Fibroblast of gingiva (primary cell): ENCODE measurements at regions not wholly inside any gene's neighbourhood (a gene's known extent, or its start where the extent isn't known, plus 50 kb on each side); places are given as distances from the start of the nearest gene placed in this dataset.
"Not testable (repeated sequence)": the region's sequence is repeated elsewhere in the genome, so short reads cannot be mapped to it uniquely, and the experiment has no call there.

ENCODE experiments used
- DNase-seq: peaks from one replicate; pipeline ENCODE4 v3.0.0-alpha.2; 2011; ENCODE audit warnings: low read depth

DNA sequence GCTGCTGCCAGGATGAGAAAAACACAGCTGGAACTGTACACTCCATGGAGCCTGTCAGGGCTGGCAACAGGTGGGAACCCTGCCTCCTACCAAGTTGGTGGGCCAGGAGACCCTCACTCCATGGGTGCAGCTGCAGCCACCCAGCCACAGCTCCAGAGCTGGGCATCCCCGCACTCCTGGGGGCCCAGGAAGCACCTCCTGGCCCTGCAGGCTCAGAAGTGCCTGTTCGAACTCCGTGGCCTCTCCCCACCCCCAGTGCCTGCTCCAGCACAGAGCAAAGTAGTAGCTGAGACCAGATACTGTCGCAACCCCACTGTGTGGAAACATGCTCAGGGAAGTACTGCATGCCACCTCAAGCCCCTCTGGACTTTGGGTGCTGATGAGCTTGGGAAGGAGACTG lies 564.0 kb upstream of the ACO1 start:
- DNase-seq: no peak

DNA sequence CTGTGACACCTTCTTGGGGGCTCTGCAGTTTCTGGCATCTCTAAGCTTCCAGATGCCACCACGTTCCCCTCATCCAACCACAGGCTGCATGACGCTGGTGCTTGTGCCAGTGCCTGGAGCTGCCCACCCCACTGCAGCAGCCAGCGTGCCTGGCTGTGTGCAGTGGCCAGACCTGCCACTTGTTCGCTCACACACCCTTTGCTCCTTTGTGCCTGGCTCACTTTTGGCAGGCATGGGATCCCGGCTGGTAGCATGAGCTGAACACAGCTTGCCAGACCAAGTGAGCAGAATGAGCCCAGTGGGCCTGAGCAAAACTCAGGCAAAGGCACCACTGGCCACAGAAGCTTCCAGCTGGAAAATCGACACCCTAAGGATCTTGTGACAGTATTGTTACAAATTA lies 562.9 kb upstream of the ACO1 start:
- no peak for DNase-seq

GRCh38 chr9:31823365-31823764 lies 561.1 kb upstream of the ACO1 start:
- DNase-seq: no peak

- DNase-seq: no peak
These were observed 559.6 kb upstream of the ACO1 start for GRCh38 chr9:31824860-31825259.

DNA sequence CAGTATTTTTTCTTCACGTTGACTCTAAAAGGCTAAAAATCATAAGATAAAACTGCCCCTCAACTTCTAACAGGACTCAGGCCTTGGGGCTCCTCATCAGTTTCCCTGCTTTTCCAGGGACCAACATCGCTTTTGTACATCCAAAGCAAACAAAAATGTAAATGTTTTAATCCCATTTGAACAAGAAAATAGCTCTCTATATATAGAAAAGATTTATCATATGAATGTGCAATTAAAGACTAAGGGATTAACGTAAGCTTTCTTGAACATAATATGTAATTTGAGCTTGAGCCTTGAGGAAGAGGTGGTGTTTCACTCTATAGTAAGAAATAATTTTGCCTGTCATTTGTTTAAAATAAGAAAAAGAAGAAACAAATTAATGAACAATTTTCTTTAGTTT lies 547.2 kb upstream of the ACO1 start:
- DNase-seq: no peak

DNA sequence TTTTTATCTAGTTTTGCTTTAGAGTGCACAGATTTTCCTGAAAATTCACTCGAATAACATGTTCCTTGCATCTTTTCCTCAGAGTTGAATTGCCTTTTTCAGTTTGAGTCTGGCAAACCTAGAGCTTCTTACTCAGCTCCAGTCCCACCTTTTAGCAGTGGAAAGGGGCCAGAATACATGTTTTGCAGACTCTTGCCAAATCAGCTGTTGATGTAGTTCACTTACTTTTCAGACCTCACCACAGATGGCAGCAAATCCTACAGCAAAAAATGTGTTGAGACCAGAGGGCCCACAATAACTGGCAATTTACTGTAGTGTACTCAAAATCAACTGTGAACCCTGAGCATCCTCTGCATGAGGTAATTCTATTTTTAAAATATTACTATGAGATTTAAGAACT lies 545.2 kb upstream of the ACO1 start:
- DNase-seq: no peak

GRCh38 chr9:31840702-31841101 lies 543.7 kb upstream of the ACO1 start:
- DNase-seq: no peak

DNA sequence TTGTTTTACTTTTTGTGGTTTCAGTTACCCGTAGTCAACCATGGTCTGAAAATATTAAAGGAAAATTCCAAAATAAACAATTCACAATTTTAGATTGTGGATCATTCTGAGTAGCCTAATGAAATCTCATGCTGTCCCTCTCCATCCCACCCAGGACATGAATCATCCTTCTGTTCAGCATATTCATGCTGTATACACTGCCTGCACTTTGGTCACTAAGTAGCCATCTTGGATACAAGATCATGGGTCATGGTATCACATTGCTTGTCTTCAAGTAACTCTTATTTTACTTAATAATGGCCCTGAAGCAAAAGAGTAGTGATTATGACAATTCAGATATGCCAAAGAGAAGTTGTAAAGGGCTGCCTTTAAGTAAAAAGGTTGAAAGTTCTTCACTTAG lies 536.5 kb upstream of the ACO1 start:
- DNase-seq: no peak

GRCh38 chr9:31848505-31849285 lies 535.7 kb upstream of the ACO1 start:
- no peak for DNase-seq

- DNase-seq: no peak
These were observed 530.3 kb upstream of the ACO1 start for GRCh38 chr9:31854187-31854586.

DNA sequence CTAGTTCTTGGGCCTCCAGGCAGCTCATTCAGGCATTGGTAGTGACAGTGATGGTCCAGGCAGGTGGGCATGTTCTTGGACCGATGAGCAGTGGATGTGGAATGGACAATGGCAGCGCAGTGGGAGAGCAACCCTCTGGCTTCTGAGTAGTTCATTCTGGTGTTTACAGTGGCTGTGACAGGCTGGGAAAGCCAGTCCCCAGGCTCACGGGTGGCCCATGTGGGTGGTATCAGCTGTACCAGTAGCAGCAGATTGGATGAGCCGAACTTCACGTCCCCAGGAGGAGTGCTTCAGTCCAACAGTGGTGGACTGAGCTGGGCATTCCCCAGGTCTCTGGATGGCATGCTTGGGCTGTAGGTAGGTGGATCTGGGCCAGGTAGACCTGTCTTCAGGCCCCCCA lies 515.6 kb upstream of the ACO1 start:
- DNase-seq: no peak

- no peak for DNase-seq
These were observed 514.2 kb upstream of the ACO1 start for GRCh38 chr9:31870276-31870675.

- no peak for DNase-seq
These were observed 510.7 kb upstream of the ACO1 start for GRCh38 chr9:31873722-31874121.

DNA sequence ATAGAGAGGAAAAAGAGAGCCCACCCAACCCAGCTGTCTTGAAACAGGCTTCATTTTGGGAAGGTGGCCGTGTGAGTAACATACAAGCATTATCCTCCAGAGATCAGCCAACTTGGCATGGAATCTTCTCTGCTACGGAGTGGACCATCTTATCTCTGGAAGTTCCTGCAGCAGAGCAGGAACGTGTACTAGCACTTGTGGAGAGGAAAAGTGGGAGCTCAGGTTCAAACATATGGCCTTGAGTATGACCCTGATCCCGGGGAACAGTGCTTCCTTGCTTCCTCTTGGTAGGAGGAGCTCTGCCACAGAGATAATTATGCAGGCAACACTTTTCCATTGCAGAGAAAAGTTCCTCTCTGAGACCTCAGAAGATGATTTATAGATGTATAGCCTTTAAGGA lies 490.4 kb upstream of the ACO1 start:
- no peak for DNase-seq

DNA sequence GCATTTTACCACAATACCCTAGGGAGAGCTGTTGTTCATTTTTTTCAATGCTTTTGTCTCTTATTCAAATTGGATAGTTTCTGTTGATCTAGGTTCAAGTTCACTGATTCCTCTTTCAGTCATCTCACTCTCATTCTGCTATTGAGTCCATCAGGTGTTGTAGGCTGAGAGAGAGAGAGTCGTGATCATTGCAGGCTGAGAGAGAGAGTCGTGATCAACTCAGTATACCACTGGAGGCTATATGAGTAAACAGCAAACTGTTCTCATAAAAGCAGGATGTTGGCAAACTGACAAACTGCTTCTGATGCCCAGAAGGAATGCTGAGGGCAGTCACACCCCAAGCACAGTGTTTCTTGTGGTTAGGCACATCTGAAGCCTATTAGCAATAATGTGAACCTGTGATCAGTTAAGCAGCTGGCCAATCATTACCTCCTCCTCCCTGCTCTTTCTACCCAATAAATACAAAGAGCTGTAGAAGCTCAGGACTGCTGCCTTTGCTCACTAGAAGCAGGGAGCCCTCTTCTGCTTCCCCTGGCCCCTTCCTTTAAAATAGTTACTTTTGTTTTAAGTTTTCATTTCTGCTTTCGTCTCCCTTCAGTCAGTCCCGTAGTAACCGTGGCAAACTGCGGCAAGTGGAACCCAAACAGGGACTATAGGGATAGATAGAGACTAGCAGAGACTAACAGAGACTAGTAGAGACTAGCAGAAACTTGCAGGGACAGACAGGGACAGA lies 476.1 kb upstream of the ACO1 start:
- peak; percentile 4 for DNase-seq

- no peak for DNase-seq
These were observed 475.5 kb upstream of the ACO1 start for GRCh38 chr9:31908891-31909480.

GRCh38 chr9:31912636-31913035 lies 471.8 kb upstream of the ACO1 start:
- no peak for DNase-seq

DNA sequence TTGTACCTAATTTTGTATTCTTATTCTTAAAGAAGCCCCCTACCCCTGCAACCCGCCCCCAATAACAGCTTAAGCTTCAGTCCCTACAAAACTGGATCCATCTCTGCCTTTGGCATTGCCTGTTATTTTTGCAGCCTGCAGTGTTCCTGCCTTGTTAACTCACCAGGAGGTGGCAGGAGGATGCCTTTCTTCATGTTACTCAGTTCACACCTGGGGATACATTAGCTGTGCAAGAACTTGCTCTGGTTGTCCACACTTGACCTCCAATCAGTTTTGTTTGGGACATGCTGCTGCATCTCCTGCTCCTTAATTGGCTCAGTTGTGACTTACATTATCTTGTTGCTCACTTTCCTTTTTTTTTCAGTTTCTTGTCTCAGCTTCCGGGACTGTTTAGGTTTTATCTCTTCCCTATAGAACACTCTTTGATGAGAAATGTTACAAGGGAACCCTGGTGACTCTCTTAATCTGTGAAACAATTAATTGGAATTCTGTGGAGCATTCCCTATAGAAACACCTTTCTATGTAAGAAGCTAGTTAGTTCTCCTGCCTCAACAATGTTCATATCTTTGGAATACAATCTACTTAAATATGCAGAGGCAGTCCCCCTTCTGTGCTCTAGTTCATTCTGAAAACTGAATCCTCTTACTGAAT lies 467.7 kb upstream of the ACO1 start:
- DNase-seq: no peak

DNA sequence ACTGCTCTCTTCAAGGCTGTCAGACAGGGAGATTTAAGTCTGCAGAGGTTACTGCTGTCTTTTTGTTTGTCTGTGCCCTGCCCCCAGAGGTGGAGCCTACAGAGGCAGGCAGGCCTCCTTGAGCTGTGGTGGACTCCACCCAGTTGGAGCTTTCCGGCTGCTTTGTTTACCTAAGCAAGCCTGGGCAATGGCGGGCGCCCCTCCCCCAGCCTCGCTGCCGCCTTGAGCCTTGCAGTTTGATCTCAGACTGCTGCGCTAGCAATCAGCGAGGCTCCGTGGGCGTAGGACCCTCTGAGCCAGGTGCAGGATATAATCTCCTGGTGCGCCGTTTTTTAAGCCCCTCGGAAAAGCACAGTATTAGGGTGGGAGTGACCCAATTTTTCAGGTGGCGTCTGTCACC lies 446.7 kb upstream of the ACO1 start:
- DNase-seq: not testable (repeated sequence)

DNA sequence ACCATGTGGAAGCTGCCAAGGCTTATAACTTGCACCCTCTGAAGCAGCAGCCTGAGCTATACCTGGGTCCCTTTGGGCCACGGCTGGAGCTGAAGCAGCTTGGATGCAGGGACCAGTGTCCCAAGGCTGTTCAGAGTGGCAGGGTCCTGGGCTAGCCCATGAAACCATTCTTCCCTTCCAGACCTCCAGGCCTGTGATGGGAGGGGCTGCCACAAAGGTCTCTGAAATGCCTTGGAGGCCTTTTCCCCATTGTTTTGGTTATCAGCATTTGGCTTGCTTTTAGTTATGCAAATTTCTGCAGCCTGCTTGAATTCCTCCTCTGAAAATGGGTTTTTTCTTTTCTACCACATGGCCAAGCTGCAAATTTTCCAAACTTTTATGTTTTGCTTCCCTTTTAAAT lies 433.7 kb upstream of the ACO1 start:
- no peak for DNase-seq

DNA sequence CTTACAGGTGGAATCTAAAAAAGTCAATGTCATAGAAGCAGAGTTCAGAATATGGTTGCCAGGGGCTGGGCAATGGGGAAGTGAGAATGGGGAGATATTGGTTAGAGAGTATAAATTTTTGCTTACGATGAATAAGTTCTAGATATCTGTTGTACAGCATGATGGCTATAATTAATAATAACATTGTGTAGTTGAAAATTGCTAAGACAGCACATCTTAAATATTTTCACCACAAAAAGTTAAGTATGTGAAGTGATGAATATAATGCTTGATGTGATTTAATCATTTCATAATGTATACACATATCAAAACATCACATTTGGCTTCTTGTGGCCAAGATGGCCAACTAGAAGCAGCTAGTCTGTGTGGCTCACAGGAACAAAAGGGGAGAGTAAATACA lies 425.9 kb upstream of the ACO1 start:
- DNase-seq: no peak

- DNase-seq: no peak
These were observed 414.9 kb upstream of the ACO1 start for GRCh38 chr9:31969552-31969951.

- no peak for DNase-seq
These were observed 400.5 kb upstream of the ACO1 start for GRCh38 chr9:31983895-31984294.
